ENCODE measurements at regions not wholly inside any gene's neighbourhood (a gene's known extent, or its start where the extent isn't known, plus 50 kb on each side); places are given as distances from the start of the nearest gene placed in this dataset.
"Not testable (repeated sequence)": the region's sequence is repeated elsewhere in the genome, so short reads cannot be mapped to it uniquely, and the experiment has no call there.

- H3K18ac ChIP-seq (ENCODE audit: extremely low read depth, low read length); H2BK15ac ChIP-seq (ENCODE audit: low read length); H3K4me3 ChIP-seq (ENCODE audit: extremely low read depth in 1 of 4, insufficient read depth in 2 of 4, low read depth in 3 of 4, low read length in 4 of 4); H3K4me2 ChIP-seq (ENCODE audit: insufficient read depth in 1 of 2, low read depth in 2 of 2, low read length in 2 of 2); H3K79me1 ChIP-seq (ENCODE audit: low read depth, low read length); H2BK20ac ChIP-seq (ENCODE audit: low read length); H2AFZ ChIP-seq (ENCODE audit: low read length); H3K23ac ChIP-seq (ENCODE audit: insufficient read length); H3K36me3 ChIP-seq (ENCODE audit: control insufficient read depth in 2 of 4, insufficient read depth in 4 of 4, low read length in 3 of 4); H4K8ac ChIP-seq (ENCODE audit: extremely low read depth, insufficient read depth, low read length); H4K20me1 ChIP-seq (replicated peaks in 1 of 2; ENCODE audit: control insufficient read depth in 1 of 2, insufficient read depth in 2 of 2, low read length in 2 of 2); CTCF ChIA-PET (ENCODE audit: partially characterized antibody); POLR2A ChIA-PET (ENCODE audit: partially characterized antibody); H3K4me1 ChIP-seq (replicated peaks in 1 of 4; ENCODE audit: control insufficient read depth in 3 of 4, insufficient read depth in 4 of 4, low read length in 3 of 4); H2BK12ac ChIP-seq (ENCODE audit: low read depth, low read length); H3K27ac ChIP-seq (ENCODE audit: low read depth, low read length); H3K4ac ChIP-seq (replicated peaks; ENCODE audit: insufficient read length, low read depth, low read length); H2AK5ac ChIP-seq (ENCODE audit: low read depth, low read length); H3K79me2 ChIP-seq (ENCODE audit: control insufficient read depth in 1 of 2, insufficient read depth in 2 of 2, low read length in 2 of 2); H3K23me2 ChIP-seq (ENCODE audit: low read depth, low read length); H3K9me3 ChIP-seq (ENCODE audit: insufficient read depth in 2 of 2, low read depth in 1 of 2, low read length in 1 of 2); H2BK120ac ChIP-seq (replicated peaks; ENCODE audit: low read depth, low read length); H3K56ac ChIP-seq (replicated peaks; ENCODE audit: insufficient read length, low read depth, low read length); H3K9ac ChIP-seq (replicated peaks in 1 of 4; ENCODE audit: extremely low read depth in 1 of 4, low read depth in 3 of 4, low read length in 3 of 4); DNase-seq (ENCODE audit: low read depth in 1 of 2, low spot score in 2 of 2); H3K14ac ChIP-seq (ENCODE audit: insufficient read length); H3K27me3 ChIP-seq (replicated peaks in 1 of 4; ENCODE audit: control insufficient read depth in 3 of 4, extremely low read depth in 1 of 4, insufficient read depth in 3 of 4, low read length in 3 of 4); H4K91ac ChIP-seq (replicated peaks; ENCODE audit: insufficient read length, low read length); H2BK5ac ChIP-seq (ENCODE audit: low read depth, low read length); H4K5ac ChIP-seq (ENCODE audit: insufficient read length, low read depth, low read length): not testable (repeated sequence)
- peak; percentile 36 for FAIRE-seq
- 92% methylated on average over 2 of the region's 3 CpGs; no CpG with 5 or more reads in 1 of the 2 experiments for whole genome bisulfite sequencing, 2 experiments (ENCODE audit: extremely low coverage in 1 of 2, insufficient coverage in 1 of 2, insufficient read length in 1 of 2, insufficient replicate concordance in 2 of 2, low coverage in 1 of 2, low lambda C conversion rate in 2 of 2, missing lambda C conversion rate in 1 of 2)
These were observed 281.6 kb upstream of the TGIF2LY start for GRCh38 chrY:3297235-3297634.

- H3K36me3 ChIP-seq (ENCODE audit: control insufficient read depth in 2 of 4, insufficient read depth in 4 of 4, low read length in 3 of 4); H3K4me2 ChIP-seq (ENCODE audit: insufficient read depth in 1 of 2, low read depth in 2 of 2, low read length in 2 of 2); H3K4ac ChIP-seq (replicated peaks; ENCODE audit: insufficient read length, low read depth, low read length); H3K9ac ChIP-seq (replicated peaks in 1 of 4; ENCODE audit: extremely low read depth in 1 of 4, low read depth in 3 of 4, low read length in 3 of 4); H4K20me1 ChIP-seq (replicated peaks in 1 of 2; ENCODE audit: control insufficient read depth in 1 of 2, insufficient read depth in 2 of 2, low read length in 2 of 2); H4K8ac ChIP-seq (ENCODE audit: extremely low read depth, insufficient read depth, low read length); H4K91ac ChIP-seq (replicated peaks; ENCODE audit: insufficient read length, low read length); H3K23me2 ChIP-seq (ENCODE audit: low read depth, low read length); H3K27ac ChIP-seq (ENCODE audit: low read depth, low read length); H2BK120ac ChIP-seq (replicated peaks; ENCODE audit: low read depth, low read length); H3K23ac ChIP-seq (ENCODE audit: insufficient read length); H3K4me1 ChIP-seq (replicated peaks in 1 of 4; ENCODE audit: control insufficient read depth in 3 of 4, insufficient read depth in 4 of 4, low read length in 3 of 4); H3K79me1 ChIP-seq (ENCODE audit: low read depth, low read length); H2AK5ac ChIP-seq (ENCODE audit: low read depth, low read length); DNase-seq (ENCODE audit: low read depth in 1 of 2, low spot score in 2 of 2); H3K79me2 ChIP-seq (ENCODE audit: control insufficient read depth in 1 of 2, insufficient read depth in 2 of 2, low read length in 2 of 2); H3K56ac ChIP-seq (replicated peaks; ENCODE audit: insufficient read length, low read depth, low read length); H2BK5ac ChIP-seq (ENCODE audit: low read depth, low read length); H3K18ac ChIP-seq (ENCODE audit: extremely low read depth, low read length); H3K27me3 ChIP-seq (replicated peaks in 1 of 4; ENCODE audit: control insufficient read depth in 3 of 4, extremely low read depth in 1 of 4, insufficient read depth in 3 of 4, low read length in 3 of 4); H2BK15ac ChIP-seq (ENCODE audit: low read length); H3K14ac ChIP-seq (ENCODE audit: insufficient read length); H4K5ac ChIP-seq (ENCODE audit: insufficient read length, low read depth, low read length); FAIRE-seq; CTCF ChIA-PET (ENCODE audit: partially characterized antibody); H2BK20ac ChIP-seq (ENCODE audit: low read length); H3K4me3 ChIP-seq (ENCODE audit: extremely low read depth in 1 of 4, insufficient read depth in 2 of 4, low read depth in 3 of 4, low read length in 4 of 4); H2BK12ac ChIP-seq (ENCODE audit: low read depth, low read length); H2AFZ ChIP-seq (ENCODE audit: low read length); H3K9me3 ChIP-seq (ENCODE audit: insufficient read depth in 2 of 2, low read depth in 1 of 2, low read length in 1 of 2); POLR2A ChIA-PET (ENCODE audit: partially characterized antibody): not testable (repeated sequence)
These were observed 258.9 kb upstream of the TGIF2LY start for GRCh38 chrY:3319988-3320387.

Measured in H1 (cell line).